ENCODE measurements at regions not wholly inside any gene's neighbourhood (a gene's known extent, or its start where the extent isn't known, plus 50 kb on each side); places are given as distances from the start of the nearest gene placed in this dataset.

- DNase-seq: no peak
- H3K4me3 ChIP-seq (replicated peaks in 1 of 3): no peak overlapping the region
- H3K36me3 ChIP-seq: no peaks in the 10 kb centered on the region
- H3K9me3 ChIP-seq: no peaks in the 10 kb centered on the region
- 93% methylated on average over 41 to 50 of the region's 52 CpGs for WGBS, 2 donors
- H3K27ac ChIP-seq: no peak overlapping the region
- no peaks in the 10 kb centered on the region for H3K4me1 ChIP-seq
- H3K27me3 ChIP-seq: no peaks in the 10 kb centered on the region
- intact Hi-C loops (cut with DNase I): no loop called here
- TF ChIP-seq, protein P1, sequence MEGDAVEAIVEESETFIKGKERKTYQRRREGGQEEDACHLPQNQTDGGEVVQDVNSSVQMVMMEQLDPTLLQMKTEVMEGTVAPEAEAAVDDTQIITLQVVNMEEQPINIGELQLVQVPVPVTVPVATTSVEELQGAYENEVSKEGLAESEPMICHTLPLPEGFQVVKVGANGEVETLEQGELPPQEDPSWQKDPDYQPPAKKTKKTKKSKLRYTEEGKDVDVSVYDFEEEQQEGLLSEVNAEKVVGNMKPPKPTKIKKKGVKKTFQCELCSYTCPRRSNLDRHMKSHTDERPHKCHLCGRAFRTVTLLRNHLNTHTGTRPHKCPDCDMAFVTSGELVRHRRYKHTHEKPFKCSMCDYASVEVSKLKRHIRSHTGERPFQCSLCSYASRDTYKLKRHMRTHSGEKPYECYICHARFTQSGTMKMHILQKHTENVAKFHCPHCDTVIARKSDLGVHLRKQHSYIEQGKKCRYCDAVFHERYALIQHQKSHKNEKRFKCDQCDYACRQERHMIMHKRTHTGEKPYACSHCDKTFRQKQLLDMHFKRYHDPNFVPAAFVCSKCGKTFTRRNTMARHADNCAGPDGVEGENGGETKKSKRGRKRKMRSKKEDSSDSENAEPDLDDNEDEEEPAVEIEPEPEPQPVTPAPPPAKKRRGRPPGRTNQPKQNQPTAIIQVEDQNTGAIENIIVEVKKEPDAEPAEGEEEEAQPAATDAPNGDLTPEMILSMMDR (IDR thresholded peaks at IDR 0.05): no peak
- TF ChIP-seq POLR2A (IDR thresholded peaks at IDR 0.05): no peak
Measured at GRCh38 chr10:133021116-133021962, 66.4 kb upstream of the ADGRA1 start.

DNA sequence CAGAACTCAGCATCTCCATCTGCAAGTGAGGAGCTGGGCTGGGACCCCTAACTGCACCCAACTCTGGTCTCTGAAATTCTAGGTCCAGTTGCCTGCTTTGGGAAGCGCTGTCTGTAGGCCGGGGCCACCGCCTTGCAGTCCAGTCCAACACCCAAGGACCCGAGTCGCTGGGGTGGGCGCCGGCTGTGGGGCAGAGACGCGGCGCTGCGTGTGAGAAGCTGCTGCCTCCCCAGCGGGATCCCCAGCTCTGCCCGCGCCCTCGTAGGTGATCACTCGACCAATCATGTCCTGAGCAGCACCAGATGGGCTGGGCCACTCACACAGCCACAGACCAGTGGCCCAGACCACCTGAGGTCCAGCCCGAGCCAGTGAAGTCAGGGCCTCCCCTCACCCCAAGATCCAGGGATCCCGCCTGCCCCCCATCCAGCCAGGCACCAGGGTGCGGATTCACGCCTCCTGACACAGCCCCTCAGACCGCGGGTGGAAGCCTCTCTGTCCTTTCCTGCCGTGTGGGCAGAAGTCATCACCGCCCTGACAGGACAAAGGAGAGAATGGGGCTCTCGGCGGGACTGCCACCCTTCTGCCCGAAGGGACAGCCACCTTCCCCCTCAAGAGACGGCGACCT, 67.4 kb upstream of the ADGRA1 start:
- WGBS, 2 donors: 71 to 88% methylated on average over 11 to 17 of the region's 29 CpGs

DNA sequence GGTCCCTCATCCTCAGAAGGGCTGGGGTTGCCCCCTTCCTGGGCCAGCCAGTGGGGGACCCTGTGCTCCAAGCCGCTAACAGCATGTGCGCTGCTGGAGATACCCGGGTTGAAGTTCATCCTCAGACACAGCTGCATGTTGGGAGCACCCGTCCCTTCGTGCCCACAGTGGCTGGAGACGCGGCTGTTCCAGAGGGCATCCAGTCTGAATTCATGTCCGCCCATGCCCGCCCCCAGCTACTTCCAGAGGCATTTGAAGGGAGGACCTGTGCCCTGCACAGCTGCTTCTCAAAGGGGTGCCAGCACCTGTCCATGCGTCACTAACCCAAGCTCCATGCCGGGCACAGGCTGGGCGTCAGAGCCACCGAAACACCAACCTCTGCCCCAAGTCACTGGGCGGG, 68.1 kb upstream of the ADGRA1 start:
- WGBS, 2 donors: 92 to 95% methylated on average over 5 to 11 of the region's 14 CpGs

More for the DNA sequence above, 67.4 kb upstream of the ADGRA1 start:
- H3K36me3 ChIP-seq: no peaks in the 10 kb centered on the region
- no peak overlapping the region for H3K27ac ChIP-seq
- H3K4me1 ChIP-seq: no peaks in the 10 kb centered on the region
- no peak for DNase-seq
- no peaks in the 10 kb centered on the region for H3K27me3 ChIP-seq
- H3K9me3 ChIP-seq: no peaks in the 10 kb centered on the region
- no peak overlapping the region for H3K4me3 ChIP-seq (replicated peaks in 1 of 3)
- TF ChIP-seq, protein P1 (IDR thresholded peaks at IDR 0.05): no peak
- no peak for TF ChIP-seq POLR2A (IDR thresholded peaks at IDR 0.05)
- intact Hi-C loops (cut with DNase I): no loop called here

GRCh38 chr10:133019191-133019590, 68.5 kb upstream of the ADGRA1 start:
- DNase-seq: no peak
- TF ChIP-seq POLR2A (IDR thresholded peaks at IDR 0.05): no peak
- TF ChIP-seq, protein P1 (IDR thresholded peaks at IDR 0.05): no peak

More for the DNA sequence above, 68.1 kb upstream of the ADGRA1 start:
- H3K9me3 ChIP-seq: no peaks in the 10 kb centered on the region
- no peaks in the 10 kb centered on the region for H3K27me3 ChIP-seq
- intact Hi-C loops (cut with DNase I): no loop called here
- H3K27ac ChIP-seq: no peak overlapping the region
- H3K4me1 ChIP-seq: no peaks in the 10 kb centered on the region
- TF ChIP-seq, protein P1 (IDR thresholded peaks at IDR 0.05): no peak
- no peak for TF ChIP-seq POLR2A (IDR thresholded peaks at IDR 0.05)
- no peak for DNase-seq
- H3K4me3 ChIP-seq (replicated peaks in 1 of 3): no peak overlapping the region
- no peaks in the 10 kb centered on the region for H3K36me3 ChIP-seq

DNA sequence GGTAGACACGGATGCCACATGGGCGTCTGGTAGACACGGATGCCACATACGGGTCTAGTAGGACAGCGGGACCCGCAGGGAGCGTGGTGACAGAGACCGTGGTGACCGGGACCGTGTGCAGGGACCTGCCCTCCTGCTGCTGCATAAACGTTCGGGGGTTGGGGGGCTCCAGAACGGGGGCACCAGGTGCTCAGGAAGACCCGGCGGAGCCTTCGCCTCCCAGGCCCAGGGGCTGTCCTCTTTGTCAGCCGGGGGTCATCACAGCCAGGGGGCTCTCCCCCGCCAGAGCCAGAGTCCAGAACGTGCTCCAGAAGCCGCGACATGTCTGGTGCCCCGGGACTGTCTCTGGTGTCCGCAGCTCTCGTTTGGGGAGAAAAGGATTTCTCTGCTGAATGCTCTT, 69.2 kb upstream of the ADGRA1 start:
- WGBS, 2 donors: 85 to 86% methylated on average over 19 to 22 of the region's 24 CpGs
- H3K4me3 ChIP-seq (replicated peaks in 1 of 3): no peak overlapping the region
- no peak for DNase-seq
- TF ChIP-seq, protein P1 (IDR thresholded peaks at IDR 0.05): no peak
- TF ChIP-seq POLR2A (IDR thresholded peaks at IDR 0.05): no peak
- no peak overlapping the region for H3K27ac ChIP-seq
- no peaks in the 10 kb centered on the region for H3K9me3 ChIP-seq
- H3K27me3 ChIP-seq: no peaks in the 10 kb centered on the region
- intact Hi-C loops (cut with DNase I): no loop called here
- no peaks in the 10 kb centered on the region for H3K4me1 ChIP-seq
- H3K36me3 ChIP-seq: no peaks in the 10 kb centered on the region

More at GRCh38 chr10:133019191-133019590, 68.5 kb upstream of the ADGRA1 start:
- Histone ChIP-seq H3K4me3 (replicated peaks in 1 of 3) (no peak overlapping the region), H3K36me3 (no peaks in the 10 kb centered on the region), H3K27ac (no peak overlapping the region), H3K27me3 (no peaks in the 10 kb centered on the region), H3K4me1 (no peaks in the 10 kb centered on the region), H3K9me3 (no peaks in the 10 kb centered on the region)
- intact Hi-C loops (cut with DNase I): no loop called here
- WGBS, 2 donors: 79 to 86% methylated on average over 7 to 10 of the region's 17 CpGs
